Uterus (tissue), 3 donors: ENCODE measurements at regions not wholly inside any gene's neighbourhood (a gene's known extent, or its start where the extent isn't known, plus 50 kb on each side); places are given as distances from the start of the nearest gene placed in this dataset.

Experiments
- DNase-seq, 2 donors: peaks; one replicate each; pipeline ENCODE4 v3.0.0-alpha.2; 2019 to 2020
- H3K27ac ChIP-seq, 2 donors: fragments of 200-600 bp; sonication (generic); 1 replicate in 1 of 2; 2 replicates in 1 of 2; pipeline ENCODE4 v1.5.1; 2016 to 2018
- H3K27me3 ChIP-seq, 2 donors: fragments of 200-600 bp; sonication (generic); one replicate each; pipeline ENCODE4 v1.5.1; 2018 to 2019; ENCODE audit warnings: control low read depth in 1 of 2
- H3K36me3 ChIP-seq, 2 donors: fragments of 200-600 bp; sonication (generic); one replicate each; pipeline ENCODE4 v1.5.1; 2019; ENCODE audit warnings: control low read depth in 1 of 2
- H3K4me1 ChIP-seq, 2 donors: fragments of 200-600 bp; sonication (generic); one replicate each; pipeline ENCODE4 v1.5.1; 2018 to 2019; ENCODE audit warnings: control low read depth in 1 of 2
- H3K4me3 ChIP-seq, 2 donors: fragments of 200-600 bp; sonication (generic); 1 replicate in 1 of 2; 2 replicates in 1 of 2; pipeline ENCODE4 v1.5.1; 2018 to 2019; ENCODE audit warnings: mild to moderate bottlenecking in 1 of 2
- H3K9me3 ChIP-seq, 2 donors: fragments of 200-600 bp; sonication (generic); one replicate each; pipeline ENCODE4 v1.5.1; 2019; ENCODE audit warnings: control low read depth in 1 of 2
- POLR2A ChIP-seq, 2 donors: fragments of 450-650 bp; IDR thresholded peaks; one replicate each; pipeline ENCODE4 v1.6.1; 2016; ENCODE audit warnings: antibody characterized with exemption in 2 of 2, mild to moderate bottlenecking in 1 of 2, moderate library complexity in 1 of 2
- intact Hi-C: fragments of 100-400 bp; cut with DNase I; formaldehyde crosslinking; loops from one replicate; pipeline ENCODE4 v1.15.1; 2023; ENCODE audit warnings: low total_unique reads
- TF ChIP-seq, protein P1 (sequence below), 4 experiments: fragments of 200-600 bp in 2 of 4; fragments of 450-650 bp in 2 of 4; sonication (generic) in 2 of 4; IDR thresholded peaks; one replicate each; pipeline ENCODE4 v1.5.1; 2016 to 2019; ENCODE audit warnings: antibody characterized with exemption in 4 of 4, mild to moderate bottlenecking in 2 of 4, moderate library complexity in 1 of 4
- donor health status: DM: yes; HTN: yes; CAD: no.

DNA sequence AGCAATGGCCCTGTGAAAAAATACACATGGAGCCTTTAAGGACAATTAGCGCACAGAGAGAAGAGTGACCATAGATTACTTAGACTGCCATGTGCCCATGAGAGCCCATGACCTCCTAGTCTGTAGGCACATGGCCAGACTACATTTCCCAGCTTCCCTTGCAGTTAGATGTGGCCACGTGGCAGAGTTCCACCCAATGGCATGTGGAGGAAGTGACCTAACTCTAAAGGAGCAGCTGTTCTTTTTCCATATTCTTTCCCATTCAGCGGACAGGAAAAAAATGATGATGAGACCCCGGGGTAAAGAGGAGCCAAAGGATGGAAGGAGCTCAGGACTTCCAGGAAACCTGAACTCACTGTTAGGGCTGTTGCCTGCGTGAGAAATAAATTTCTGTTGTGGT is 116.6 kb downstream of the CBLN4 start:
- intact Hi-C loops, result no loop called here

DNA sequence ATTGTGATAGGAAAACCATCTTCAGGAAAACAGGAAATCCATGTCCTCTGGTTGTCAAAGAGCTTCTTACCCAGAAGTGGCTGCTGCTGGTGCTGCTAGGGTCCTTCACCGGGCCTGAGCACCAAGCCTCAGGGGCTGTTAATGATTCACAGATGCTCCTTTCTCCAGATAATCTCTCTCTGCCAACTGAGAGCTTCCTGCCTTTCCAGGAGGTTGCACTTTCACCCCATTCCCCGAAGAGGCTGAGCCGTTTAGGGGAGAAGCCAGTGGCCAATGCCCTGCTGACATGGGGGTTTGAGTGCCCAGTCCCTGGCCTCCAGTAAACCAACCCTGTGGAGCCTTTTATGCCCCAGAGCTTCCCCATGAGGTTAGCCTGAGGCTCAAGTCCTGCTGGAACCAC is 122.4 kb downstream of the CBLN4 start:
- H3K9me3 ChIP-seq, result no peaks in the 10 kb centered on the region
- H3K4me3 ChIP-seq, result no peak overlapping the region
- H3K36me3 ChIP-seq, result no peaks in the 10 kb centered on the region
- no peak for DNase-seq
- no peak overlapping the region for H3K27ac ChIP-seq
- TF ChIP-seq POLR2A (IDR thresholded peaks at IDR 0.05), result no peak
- TF ChIP-seq, protein P1, sequence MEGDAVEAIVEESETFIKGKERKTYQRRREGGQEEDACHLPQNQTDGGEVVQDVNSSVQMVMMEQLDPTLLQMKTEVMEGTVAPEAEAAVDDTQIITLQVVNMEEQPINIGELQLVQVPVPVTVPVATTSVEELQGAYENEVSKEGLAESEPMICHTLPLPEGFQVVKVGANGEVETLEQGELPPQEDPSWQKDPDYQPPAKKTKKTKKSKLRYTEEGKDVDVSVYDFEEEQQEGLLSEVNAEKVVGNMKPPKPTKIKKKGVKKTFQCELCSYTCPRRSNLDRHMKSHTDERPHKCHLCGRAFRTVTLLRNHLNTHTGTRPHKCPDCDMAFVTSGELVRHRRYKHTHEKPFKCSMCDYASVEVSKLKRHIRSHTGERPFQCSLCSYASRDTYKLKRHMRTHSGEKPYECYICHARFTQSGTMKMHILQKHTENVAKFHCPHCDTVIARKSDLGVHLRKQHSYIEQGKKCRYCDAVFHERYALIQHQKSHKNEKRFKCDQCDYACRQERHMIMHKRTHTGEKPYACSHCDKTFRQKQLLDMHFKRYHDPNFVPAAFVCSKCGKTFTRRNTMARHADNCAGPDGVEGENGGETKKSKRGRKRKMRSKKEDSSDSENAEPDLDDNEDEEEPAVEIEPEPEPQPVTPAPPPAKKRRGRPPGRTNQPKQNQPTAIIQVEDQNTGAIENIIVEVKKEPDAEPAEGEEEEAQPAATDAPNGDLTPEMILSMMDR (IDR thresholded peaks at IDR 0.05), result no peak
- intact Hi-C loops, result no loop called here
- H3K4me1 ChIP-seq, result no peaks in the 10 kb centered on the region
- H3K27me3 ChIP-seq, result no peaks in the 10 kb centered on the region

More for the DNA sequence above, 116.6 kb downstream of the CBLN4 start:
- no peak overlapping the region for H3K4me3 ChIP-seq
- H3K27me3 ChIP-seq, result no peaks in the 10 kb centered on the region
- no peaks in the 10 kb centered on the region for H3K36me3 ChIP-seq
- no peaks in the 10 kb centered on the region for H3K4me1 ChIP-seq
- no peak overlapping the region for H3K27ac ChIP-seq
- H3K9me3 ChIP-seq, result no peaks in the 10 kb centered on the region
- no peak for DNase-seq
- TF ChIP-seq, protein P1 (IDR thresholded peaks at IDR 0.05), result no peak
- no peak for TF ChIP-seq POLR2A (IDR thresholded peaks at IDR 0.05)

DNA sequence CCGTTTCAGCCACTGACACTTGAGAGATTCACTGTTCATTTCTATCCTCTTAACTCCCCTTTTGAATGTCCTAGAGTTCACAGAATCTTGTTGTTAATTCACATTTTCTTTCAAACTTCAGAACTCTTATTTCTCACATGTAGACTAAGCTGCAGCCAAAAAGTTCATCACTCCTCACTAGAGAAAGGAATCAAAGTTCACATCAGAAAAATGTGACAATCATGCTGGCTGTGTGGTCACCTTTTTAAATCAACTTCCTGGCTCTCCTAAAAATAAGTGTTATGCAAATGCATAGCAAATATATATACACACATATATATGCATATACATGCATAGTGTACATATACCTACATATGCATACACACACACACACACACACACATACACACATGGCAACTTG is 123.0 kb downstream of the CBLN4 start:
- Histone ChIP-seq H3K4me3 (no peak overlapping the region), H3K4me1 (no peaks in the 10 kb centered on the region), H3K27ac (no peak overlapping the region), H3K27me3 (no peaks in the 10 kb centered on the region), H3K36me3 (no peaks in the 10 kb centered on the region), H3K9me3 (no peaks in the 10 kb centered on the region)
- TF ChIP-seq, protein P1 (IDR thresholded peaks at IDR 0.05), result no peak
- no peak for TF ChIP-seq POLR2A (IDR thresholded peaks at IDR 0.05)
- no peak for DNase-seq
- intact Hi-C loops, result no loop called here

DNA sequence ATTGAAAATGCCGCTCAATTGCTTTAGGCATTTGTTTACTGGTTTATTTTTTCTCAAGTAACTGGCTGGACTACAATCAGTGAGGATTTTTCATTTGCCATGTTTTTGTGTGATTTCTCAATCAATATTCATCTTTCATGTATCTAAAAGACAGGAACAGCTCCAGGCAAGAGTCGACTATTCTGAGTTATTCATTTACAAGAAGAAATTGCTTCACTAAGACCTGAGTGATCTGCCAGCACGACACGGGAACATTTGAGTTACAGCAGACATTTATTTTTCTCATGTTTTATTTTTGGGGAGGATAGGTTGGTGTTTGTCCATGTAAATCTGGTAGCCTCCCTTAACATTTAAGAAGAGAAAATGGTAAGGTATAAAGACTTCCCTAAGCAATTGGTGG is 124.1 kb downstream of the CBLN4 start:
- no peak for TF ChIP-seq POLR2A (IDR thresholded peaks at IDR 0.05)
- TF ChIP-seq, protein P1 (IDR thresholded peaks at IDR 0.05), result no peak
- Histone ChIP-seq H3K4me1 (no peaks in the 10 kb centered on the region), H3K36me3 (no peaks in the 10 kb centered on the region), H3K9me3 (no peaks in the 10 kb centered on the region), H3K4me3 (no peak overlapping the region), H3K27me3 (no peaks in the 10 kb centered on the region), H3K27ac (no peak overlapping the region)
- DNase-seq, result no peak
- intact Hi-C loops, result no loop called here

DNA sequence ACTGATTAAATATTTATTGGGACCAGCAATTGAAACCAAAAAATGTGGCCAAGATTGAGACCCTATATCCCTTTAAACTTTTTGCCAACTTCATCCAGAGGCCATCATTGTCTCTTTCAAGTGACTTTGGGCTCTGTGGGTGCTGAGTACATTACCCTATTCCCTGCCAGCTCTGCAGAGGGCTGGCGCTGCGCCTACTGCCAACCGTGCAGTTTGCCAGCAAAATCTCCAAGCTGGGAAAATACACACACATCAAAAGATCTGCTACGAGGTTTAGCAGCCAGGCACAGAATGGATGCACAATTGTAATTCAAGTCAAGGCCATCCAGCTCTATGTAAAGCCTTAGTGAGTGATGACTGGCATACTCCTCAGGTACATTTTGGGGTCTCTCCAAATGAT is 125.0 kb downstream of the CBLN4 start:
- TF ChIP-seq POLR2A (IDR thresholded peaks at IDR 0.05), result no peak
- TF ChIP-seq, protein P1 (IDR thresholded peaks at IDR 0.05), result no peak
- intact Hi-C loops, result no loop called here
- Histone ChIP-seq H3K36me3 (no peaks in the 10 kb centered on the region), H3K27ac (no peak overlapping the region), H3K4me1 (no peaks in the 10 kb centered on the region), H3K4me3 (no peak overlapping the region), H3K9me3 (no peaks in the 10 kb centered on the region), H3K27me3 (no peaks in the 10 kb centered on the region)
- no peak for DNase-seq
